ENCODE measurements at regions not wholly inside any gene's neighbourhood (a gene's known extent, or its start where the extent isn't known, plus 50 kb on each side); places are given as distances from the start of the nearest gene placed in this dataset.

DNA sequence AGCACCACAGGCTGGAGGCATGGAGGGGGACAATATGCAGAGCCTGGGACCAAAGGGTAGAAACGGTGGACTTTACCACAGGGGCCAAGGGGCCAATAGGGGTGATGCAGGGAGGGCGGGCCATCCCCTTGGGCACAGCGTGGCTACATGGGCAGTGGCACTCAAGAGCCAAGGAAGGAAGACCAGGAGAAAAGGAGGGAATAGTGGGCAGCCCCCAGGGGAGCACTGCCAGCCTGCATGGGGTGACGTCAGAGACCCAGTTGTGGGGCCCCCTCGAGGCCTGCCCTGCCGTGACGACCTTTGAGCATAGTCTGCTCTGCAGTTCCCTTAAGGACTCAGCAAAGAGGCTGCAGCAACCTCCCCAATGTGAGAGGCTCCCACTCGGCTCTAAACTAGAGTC is 95.5 kb upstream of the TMPRSS2 start:
- no peak for DNase-seq (ENCODE audit: low read depth)
- no peak for TF ChIP-seq CTCF (conservative IDR thresholded peaks at IDR 0.05; ENCODE audit: low read depth, low read length)
- no peak overlapping the region for H3K4me3 ChIP-seq (ENCODE audit: low read depth, low read length)

- H3K4me3 ChIP-seq (ENCODE audit: low read depth, low read length): no peak overlapping the region
- no peak for TF ChIP-seq CTCF (conservative IDR thresholded peaks at IDR 0.05; ENCODE audit: low read depth, low read length)
- no peak for DNase-seq (ENCODE audit: low read depth)
Observed at GRCh38 chr21:41602531-41602930, 94.6 kb upstream of the TMPRSS2 start.

DNA sequence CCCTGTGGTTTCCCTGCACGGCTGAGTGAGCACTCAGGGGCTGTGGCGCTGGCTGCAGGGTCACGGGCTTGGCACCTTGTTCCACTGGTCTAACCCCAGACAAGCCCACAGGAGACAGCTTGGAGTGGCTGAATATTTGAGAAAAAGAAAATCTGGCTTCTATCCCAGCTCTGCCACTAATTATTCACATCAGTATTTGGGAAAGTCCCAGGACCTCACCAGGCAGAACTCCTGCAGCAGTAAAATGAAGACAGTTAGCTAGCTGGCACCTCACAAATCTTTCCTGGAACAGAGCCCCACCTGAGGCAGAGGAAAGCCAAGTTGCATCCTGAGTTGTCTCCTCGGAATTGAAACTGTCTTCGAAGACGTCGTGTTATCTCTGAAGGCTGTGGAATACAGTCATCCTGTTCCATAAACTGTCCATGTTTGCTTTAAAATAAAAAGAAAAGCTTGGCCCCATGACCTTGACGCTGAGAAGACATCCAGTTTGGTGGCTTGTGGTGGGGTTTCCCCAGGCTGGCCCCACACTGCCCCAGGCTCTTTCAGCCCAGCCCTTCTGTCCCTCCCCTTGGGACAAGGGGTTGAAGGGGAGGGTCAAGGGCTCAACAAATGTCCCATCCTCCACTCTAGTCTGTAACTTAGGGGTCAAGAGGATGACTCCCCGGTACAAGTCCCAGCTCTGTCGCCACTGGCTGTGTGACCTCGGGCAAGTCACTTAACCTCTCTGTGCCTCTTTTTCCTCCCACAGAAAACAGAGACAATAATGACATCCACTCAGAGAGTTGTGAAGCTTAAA is 93.8 kb upstream of the TMPRSS2 start:
- no peak for TF ChIP-seq CTCF (conservative IDR thresholded peaks at IDR 0.05; ENCODE audit: low read depth, low read length)
- H3K4me3 ChIP-seq (ENCODE audit: low read depth, low read length): no peak overlapping the region
- DNase-seq (ENCODE audit: low read depth): peak; percentile 18

DNA sequence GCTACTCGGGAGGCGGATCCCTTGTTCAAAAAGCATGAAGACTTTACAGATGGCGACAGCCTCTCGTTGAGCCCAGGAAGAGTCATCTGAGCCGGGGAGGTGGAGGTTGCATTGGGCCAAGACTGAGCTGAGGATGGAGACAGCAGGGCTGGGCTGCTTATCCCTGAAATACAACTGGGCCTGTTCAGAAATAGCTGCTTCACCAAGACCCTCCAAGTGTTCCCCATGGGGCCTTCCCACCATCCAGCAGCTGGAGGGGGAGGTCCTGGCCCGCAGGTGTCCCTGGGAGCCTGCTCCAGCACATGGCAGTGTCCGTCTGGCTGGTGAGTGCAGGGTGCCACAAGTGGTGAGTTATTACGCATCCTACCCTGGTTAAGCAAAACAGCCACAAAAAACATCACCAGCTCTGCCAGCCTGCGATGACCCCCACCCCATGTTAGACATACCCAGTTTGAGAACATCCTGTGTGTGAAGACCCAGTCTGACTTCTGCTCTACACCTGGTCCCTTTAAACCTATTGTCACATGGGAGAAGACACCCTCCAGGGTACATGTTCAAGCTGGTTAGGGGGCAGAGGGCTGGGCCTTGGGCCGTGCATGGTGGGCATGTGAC is 93.1 kb upstream of the TMPRSS2 start:
- no peak overlapping the region for H3K4me3 ChIP-seq (ENCODE audit: low read depth, low read length)
- TF ChIP-seq CTCF (conservative IDR thresholded peaks at IDR 0.05; ENCODE audit: low read depth, low read length): no peak
- no peak for DNase-seq (ENCODE audit: low read depth)

GRCh38 chr21:41600556-41600955 is 92.6 kb upstream of the TMPRSS2 start:
- TF ChIP-seq CTCF (conservative IDR thresholded peaks at IDR 0.05; ENCODE audit: low read depth, low read length): no peak
- H3K4me3 ChIP-seq (ENCODE audit: low read depth, low read length): no peak overlapping the region
- DNase-seq (ENCODE audit: low read depth): no peak

DNA sequence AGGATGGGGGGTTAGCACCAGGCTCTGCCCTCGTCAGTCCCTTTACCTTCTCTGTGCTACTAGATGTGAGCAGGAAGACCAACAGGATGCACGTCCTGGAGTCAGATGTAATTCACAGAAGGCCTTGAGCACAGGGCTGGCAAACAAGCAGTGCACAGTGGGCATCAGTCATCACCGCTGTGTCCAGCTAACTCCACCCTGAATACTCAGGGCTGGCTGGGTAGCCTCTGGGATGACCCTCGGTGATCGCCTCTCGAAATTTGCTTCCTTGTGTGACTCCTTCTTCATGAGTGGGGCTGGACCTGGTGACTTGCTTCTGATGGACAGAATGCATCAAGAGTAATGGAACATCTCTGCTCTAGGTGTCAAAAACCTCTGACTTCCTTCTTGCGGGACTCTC is 92.2 kb upstream of the TMPRSS2 start:
- DNase-seq (ENCODE audit: low read depth): no peak
- no peak for TF ChIP-seq CTCF (conservative IDR thresholded peaks at IDR 0.05; ENCODE audit: low read depth, low read length)
- no peak overlapping the region for H3K4me3 ChIP-seq (ENCODE audit: low read depth, low read length)
